B cell (primary cell): ENCODE measurements at regions not wholly inside any gene's neighbourhood (a gene's known extent, or its start where the extent isn't known, plus 50 kb on each side); places are given as distances from the start of the nearest gene placed in this dataset.
"Not testable (repeated sequence)": the region's sequence is repeated elsewhere in the genome, so short reads cannot be mapped to it uniquely, and the experiment has no call there.

ENCODE experiments used
- ATAC-seq: fragments of 200-7000 bp; cut with Tn5 transposase; one replicate; pipeline ENCODE4 v1.10.0; 2021; ENCODE audit warnings: low read depth, mild to moderate bottlenecking, moderate number of reproducible peaks, moderate library complexity
- CTCF ChIA-PET: fragments of 350-600 bp; sonication (Branson Sonifier 250); formaldehyde crosslinking; loops from one replicate; lab custom pipeline; 2021; ENCODE audit warnings: antibody characterized with exemption, inconsistent platforms; lab: Charles Lee
- POLR2A ChIA-PET: fragments of 350-600 bp; sonication (Branson Sonifier 250); formaldehyde crosslinking; loops from one replicate; lab custom pipeline; 2021; ENCODE audit warnings: antibody characterized with exemption; lab: Charles Lee
- DNase-seq: peaks from one replicate; pipeline ENCODE4 v3.0.0; 2013
- H2AFZ ChIP-seq: 2 replicates; pipeline ENCODE4 v1.6.1; 2012; ENCODE audit warnings: mild to moderate bottlenecking, low read depth, low read length; ENCODE audit not compliant: insufficient read depth, poor library complexity, severe bottlenecking
- H3K27ac ChIP-seq, 2 donors: 1 replicate in 1 of 2; 2 replicates in 1 of 2; pipeline ENCODE4 v1.5.1; 2012 to 2013; ENCODE audit warnings: low read length in 2 of 2, mild to moderate bottlenecking in 2 of 2, moderate library complexity in 1 of 2
- H3K27me3 ChIP-seq, 4 experiments: fragments of 200-600 bp in 1 of 4; sonication (generic) in 1 of 4; replicated peaks in 1 of 4; 1 replicate in 2 of 4; 2 replicates in 2 of 4; pipeline versions ENCODE4 v1.6.1 to v1.7.0; 2013 to 2016; ENCODE audit warnings: low read length in 3 of 4, mild to moderate bottlenecking in 2 of 4, mixed read lengths in 1 of 4, moderate library complexity in 1 of 4; ENCODE audit not compliant: insufficient read depth in 4 of 4, control insufficient read depth in 3 of 4; ENCODE audit errors: control extremely low read depth in 1 of 4
- H3K36me3 ChIP-seq, 2 experiments: replicated peaks in 1 of 2; 1 replicate in 1 of 2; 2 replicates in 1 of 2; pipeline versions ENCODE4 v1.6.1 to v1.7.1; 2013; ENCODE audit warnings: low read length in 1 of 2; ENCODE audit not compliant: insufficient read depth in 2 of 2, control insufficient read depth in 1 of 2; ENCODE audit errors: control extremely low read depth in 1 of 2, extremely low read depth in 1 of 2
- H3K4me1 ChIP-seq, 2 donors: fragments of 200-600 bp in 1 of 2; sonication (generic) in 1 of 2; 1 replicate in 1 of 2; 2 replicates in 1 of 2; pipeline versions ENCODE4 v1.5.1 to v1.6.1; 2013 to 2017; ENCODE audit warnings: low read length in 2 of 2; ENCODE audit not compliant: control insufficient read depth in 2 of 2, insufficient read depth in 2 of 2
- H3K4me2 ChIP-seq: replicated peaks from 2 replicates; pipeline ENCODE3; 2012; ENCODE audit warnings: mild to moderate bottlenecking, low read depth, low read length; ENCODE audit not compliant: poor library complexity, severe bottlenecking
- H3K4me3 ChIP-seq, 5 experiments: fragments of 200-600 bp in 1 of 5; sonication (generic) in 1 of 5; 1 replicate in 3 of 5; 2 replicates in 2 of 5; pipeline versions ENCODE4 v1.5.1 to v1.7.0; 2011 to 2016; ENCODE audit warnings: low read length in 4 of 5, mild to moderate bottlenecking in 4 of 5, low read depth in 2 of 5, control low read depth in 1 of 5, moderate library complexity in 1 of 5; ENCODE audit not compliant: insufficient read depth in 1 of 5; ENCODE audit errors: control extremely low read depth in 1 of 5, extremely low read depth in 1 of 5
- H3K79me2 ChIP-seq: fragments of 200-600 bp; sonication (generic); one replicate; pipeline ENCODE4 v1.6.0; 2016; ENCODE audit warnings: low read length; ENCODE audit not compliant: control insufficient read depth, insufficient read depth
- H3K9ac ChIP-seq: fragments of 200-600 bp; sonication (generic); 2 replicates; pipeline ENCODE4 v1.6.1; 2017; ENCODE audit warnings: mild to moderate bottlenecking, low read length, moderate library complexity
- H3K9me3 ChIP-seq, 3 donors: one replicate each; pipeline versions ENCODE4 v1.6.1 to v1.7.1; 2013; ENCODE audit warnings: low read length in 2 of 3; ENCODE audit not compliant: control insufficient read depth in 2 of 3, insufficient read depth in 1 of 3; ENCODE audit errors: control extremely low read depth in 1 of 3
- H4K20me1 ChIP-seq: 2 replicates; pipeline ENCODE4 v1.6.0; 2012; ENCODE audit warnings: mild to moderate bottlenecking, low read length; ENCODE audit not compliant: insufficient read depth, control insufficient read depth, poor library complexity, severe bottlenecking
- H3K27ac Mint-ChIP-seq: one replicate; pipeline ENCODE4 v1.8.0; 2021; ENCODE audit warnings: mixed read lengths
- H3K27me3 Mint-ChIP-seq: one replicate; pipeline ENCODE4 v1.8.0; 2021; ENCODE audit warnings: mixed read lengths
- H3K4me1 Mint-ChIP-seq: one replicate; pipeline ENCODE4 v1.8.0; 2021; ENCODE audit warnings: mixed read lengths
- H3K4me3 Mint-ChIP-seq: one replicate; pipeline ENCODE4 v1.8.0; 2021; ENCODE audit warnings: mixed read lengths
- H3K9me3 Mint-ChIP-seq: one replicate; pipeline ENCODE4 v1.8.0; 2022; ENCODE audit warnings: mixed read lengths; ENCODE audit not compliant: insufficient read depth
- CTCF ChIP-seq: fragments of 200-600 bp; IDR thresholded peaks from one replicate; pipeline ENCODE4 v1.8.0; 2022; ENCODE audit warnings: antibody characterized with exemption, mild to moderate bottlenecking
- EZH2 ChIP-seq: IDR thresholded peaks from 2 replicates; pipeline ENCODE4 v1.6.1; 2012; ENCODE audit warnings: borderline replicate concordance, low read depth, mild to moderate bottlenecking, moderate library complexity, low read length; ENCODE audit not compliant: insufficient read depth, poor library complexity, severe bottlenecking
- WGBS: methylation state at CpG from one replicate; pipeline ENCODE4 v1.1.5; 2013; ENCODE audit warnings: missing lambda C conversion rate; ENCODE audit not compliant: insufficient coverage; 5-methylcytosine and 5-hydroxymethylcytosine counted together
- intact Hi-C: fragments of 100-400 bp; cut with micrococcal nuclease; formaldehyde crosslinking; loops from one replicate; pipeline ENCODE4 v1.10.0; 2022

- ATAC-seq: no peak
- ChIA-PET CTCF (no interaction called here), POLR2A (no interaction called here)
- no peaks in the 10 kb centered on the region for H3K4me1 ChIP-seq
- no peak for DNase-seq
- Mint-ChIP-seq H3K27me3 (no peaks in the 10 kb centered on the region), H3K27ac (no peak overlapping the region), H3K4me1 (no peaks in the 10 kb centered on the region), H3K4me3 (no peak overlapping the region), H3K9me3 (no peaks in the 10 kb centered on the region)
- H3K9me3 ChIP-seq: no peaks in the 10 kb centered on the region
- intact Hi-C loops: no loop called here
- 84% methylated on average over 5 of the region's 10 CpGs for WGBS
- H3K36me3 ChIP-seq: no peaks in the 10 kb centered on the region
- no peak overlapping the region for H3K4me2 ChIP-seq
- no peak overlapping the region for H2AFZ ChIP-seq
- H3K9ac ChIP-seq: no peak overlapping the region
- no peak for TF ChIP-seq CTCF
- no peak for TF ChIP-seq EZH2
- H3K4me3 ChIP-seq: no peak overlapping the region
- H3K27me3 ChIP-seq: no peaks in the 10 kb centered on the region
- no peaks in the 10 kb centered on the region for H4K20me1 ChIP-seq
- H3K27ac ChIP-seq: no peak overlapping the region
- H3K79me2 ChIP-seq: no peaks in the 10 kb centered on the region
Observed at GRCh38 chr5:34555699-34556508, 100.2 kb upstream of the RAI14 start.

GRCh38 chr5:34556509-34556782 is 99.7 kb upstream of the RAI14 start:
- no peak for TF ChIP-seq EZH2
- TF ChIP-seq CTCF: no peak
- Histone ChIP-seq H3K4me1 (no peaks in the 10 kb centered on the region), H3K4me2 (no peak overlapping the region), H3K27me3 (no peaks in the 10 kb centered on the region), H3K9me3 (no peaks in the 10 kb centered on the region), H3K9ac (no peak overlapping the region), H3K27ac (no peak overlapping the region), H3K79me2 (no peaks in the 10 kb centered on the region), H2AFZ (no peak overlapping the region), H3K36me3 (no peaks in the 10 kb centered on the region), H3K4me3 (no peak overlapping the region), H4K20me1 (no peaks in the 10 kb centered on the region)
- intact Hi-C loops: no loop called here
- H3K9me3 Mint-ChIP-seq: no peaks in the 10 kb centered on the region
- no CpG with 5 or more reads among the region's 2 CpGs for WGBS
- ChIA-PET CTCF (no interaction called here), POLR2A (no interaction called here)
- H3K27ac Mint-ChIP-seq: no peak overlapping the region
- no peak for ATAC-seq
- H3K27me3 Mint-ChIP-seq: no peaks in the 10 kb centered on the region
- H3K4me1 Mint-ChIP-seq: no peaks in the 10 kb centered on the region
- no peak for DNase-seq
- no peak overlapping the region for H3K4me3 Mint-ChIP-seq

- H3K36me3 ChIP-seq, ATAC-seq, H3K27ac Mint-ChIP-seq, H3K4me1 ChIP-seq, H3K4me3 Mint-ChIP-seq, H4K20me1 ChIP-seq, H3K9me3 ChIP-seq, H3K27me3 ChIP-seq, H2AFZ ChIP-seq, DNase-seq, CTCF ChIA-PET, H3K4me1 Mint-ChIP-seq, H3K4me2 ChIP-seq, H3K27me3 Mint-ChIP-seq, H3K27ac ChIP-seq, H3K9me3 Mint-ChIP-seq, H3K4me3 ChIP-seq, POLR2A ChIA-PET, intact Hi-C loops, H3K79me2 ChIP-seq, H3K9ac ChIP-seq: not testable (repeated sequence)
- WGBS: 76% methylated on average over 2 of the region's 2 CpGs
Observed at GRCh38 chr5:34561581-34561980, 94.5 kb upstream of the RAI14 start.
